K562 (cell line): ENCODE measurements at regions not wholly inside any gene's neighbourhood (a gene's known extent, or its start where the extent isn't known, plus 50 kb on each side); places are given as distances from the start of the nearest gene placed in this dataset.

Experiments
- ATAC-seq: fragments of 200-7000 bp; cut with Tn5 transposase; 3 replicates; pipeline ENCODE4 v1.9.1; 2020; ENCODE audit warnings: moderate library complexity
- BruUV-seq: library from RNA; stranded (reverse); fragments of 400-500 nt; replicated peaks from 2 replicates; lab custom pipeline; 2021; lab: Mats Ljungman, UMichigan
- CTCF ChIA-PET: fragments of 300-600 bp; formaldehyde crosslinking; extraction: SDS; loops from one replicate; lab custom pipeline; 2021; ENCODE audit warnings: low intra/inter-chr PET ratio; lab: Yijun Ruan, JAX
- POLR2A ChIA-PET: fragments of 300-600, 350-650 bp; sonication (Branson Sonifier 250); formaldehyde crosslinking; extraction: SDS; loops from one replicate; lab custom pipeline; 2021; ENCODE audit warnings: antibody characterized with exemption, inconsistent platforms; lab: Yijun Ruan, JAX
- DNase-seq, 4 experiments: peaks; one replicate each; pipeline versions ENCODE4 v3.0.0 to v3.0.0-alpha.2; 2011 to 2018; ENCODE audit warnings: low spot score in 3 of 4, mixed read lengths in 3 of 4; ENCODE audit errors: extremely low read depth in 1 of 4
- FAIRE-seq: peaks from 2 replicates; lab custom pipeline; 2011; peaks lifted over from hg19 to GRCh38; lab: Jason Lieb, UNC
- H2AFZ ChIP-seq: 2 replicates; pipeline ENCODE4 v1.6.0; 2011; ENCODE audit warnings: low read depth, low read length, control low read depth, inconsistent platforms
- H3K27ac ChIP-seq: fragments of 200-600 bp; 3 replicates; pipeline ENCODE4 v1.8.0; 2011; ENCODE audit warnings: low read depth, mild to moderate bottlenecking, control low read depth, inconsistent platforms, low read length, moderate library complexity, mixed read lengths; ENCODE audit errors: extremely low read depth
- H3K27me3 ChIP-seq, 2 experiments: fragments of 300-600 bp in 1 of 2; 2 replicates in 1 of 2; 3 replicates in 1 of 2; pipeline versions ENCODE4 v1.6.0 to v1.8.0; 2011; ENCODE audit warnings: inconsistent platforms in 2 of 2, low read length in 2 of 2, mild to moderate bottlenecking in 1 of 2, mixed read lengths in 1 of 2, moderate library complexity in 1 of 2; ENCODE audit not compliant: control insufficient read depth in 2 of 2, insufficient read depth in 2 of 2
- H3K36me3 ChIP-seq: fragments of 300-600 bp; 3 replicates; pipeline ENCODE4 v1.8.0; 2011; ENCODE audit warnings: mild to moderate bottlenecking, low read length, inconsistent platforms; ENCODE audit not compliant: control insufficient read depth, insufficient read depth
- H3K4me1 ChIP-seq, 2 experiments: fragments of 200-600 bp in 1 of 2; replicated peaks in 1 of 2; 2 replicates in 1 of 2; 3 replicates in 1 of 2; pipeline versions ENCODE4 v1.5.1 to v1.8.0; 2011; ENCODE audit warnings: inconsistent platforms in 2 of 2, low read length in 2 of 2, mild to moderate bottlenecking in 1 of 2, mixed read lengths in 1 of 2, moderate library complexity in 1 of 2; ENCODE audit not compliant: control insufficient read depth in 2 of 2, insufficient read depth in 2 of 2
- H3K4me2 ChIP-seq: 2 replicates; pipeline ENCODE4 v1.6.1; 2011; ENCODE audit warnings: low read length, control low read depth, inconsistent platforms, mixed read lengths; ENCODE audit not compliant: insufficient read depth
- H3K4me3 ChIP-seq: fragments of 200-600 bp; sonication (generic), shearing (Covaris generic); 2 replicates; pipeline ENCODE4 v1.5.1; 2016; ENCODE audit warnings: control low read depth, inconsistent platforms
- H3K79me2 ChIP-seq: fragments of 200-600 bp; 3 replicates; pipeline ENCODE4 v1.8.0; 2011; ENCODE audit warnings: low read length, inconsistent platforms; ENCODE audit not compliant: control insufficient read depth, insufficient read depth
- H3K9ac ChIP-seq, 2 experiments: 2 replicates each; pipeline versions ENCODE4 v1.6.0 to v1.6.1; 2011; ENCODE audit warnings: low read depth in 2 of 2, low read length in 2 of 2, control low read depth in 1 of 2, inconsistent platforms in 1 of 2, mild to moderate bottlenecking in 1 of 2, mixed read lengths in 1 of 2; ENCODE audit not compliant: insufficient read depth in 1 of 2
- H3K9me1 ChIP-seq: one replicate; pipeline ENCODE4 v1.6.0; 2011; ENCODE audit warnings: inconsistent platforms, mild to moderate bottlenecking, low read length, moderate library complexity; ENCODE audit not compliant: control insufficient read depth, insufficient read depth
- H3K9me3 ChIP-seq: replicated peaks from 2 replicates; pipeline ENCODE4 v1.5.1; 2011; ENCODE audit warnings: low read depth, low read length, inconsistent platforms; ENCODE audit not compliant: control insufficient read depth, insufficient read depth
- H4K20me1 ChIP-seq: replicated peaks from 2 replicates; pipeline ENCODE4 v1.6.1; 2011; ENCODE audit warnings: low read length, inconsistent platforms, mixed read lengths; ENCODE audit not compliant: control insufficient read depth, insufficient read depth
- BRCA1 ChIP-seq, 2 experiments: fragments of 450-650 bp in 1 of 2; sonication (generic) in 1 of 2; formaldehyde crosslinking in 1 of 2; IDR thresholded peaks; 2 replicates each; pipeline versions ENCODE4 v1.5.0 to v1.6.1; 2017 to 2020; ENCODE audit warnings: mild to moderate bottlenecking in 1 of 2, missing genetic modification reagents in 1 of 2
- CC2D1A ChIP-seq: fragments of 450-650 bp; IDR thresholded peaks from 2 replicates; pipeline ENCODE4 v1.6.1; 2017; ENCODE audit warnings: mild to moderate bottlenecking
- ELF4 ChIP-seq: fragments of 450-650 bp; formaldehyde crosslinking; IDR thresholded peaks from 2 replicates; pipeline ENCODE4 v1.4.0; 2022; ENCODE audit warnings: missing genetic modification characterization
- ETV1 ChIP-seq: fragments of 450-650 bp; conservative IDR thresholded peaks from 2 replicates; pipeline ENCODE4 v1.6.1; 2016; ENCODE audit warnings: missing genetic modification characterization, control low read depth, low read depth, missing compliant biosample characterization
- FOXA3 ChIP-seq, 2 experiments: fragments of 450-650 bp in 1 of 2; sonication (generic) in 1 of 2; formaldehyde crosslinking; IDR thresholded peaks in 1 of 2; conservative IDR thresholded peaks in 1 of 2; 2 replicates each; pipeline versions ENCODE4 v1.4.0 to v1.8.0; 2020 to 2022; ENCODE audit warnings: mild to moderate bottlenecking in 2 of 2, missing genetic modification reagents in 1 of 2
- KLF6 ChIP-seq: fragments of 250-450 bp; sonication (Bioruptor Pico); IDR thresholded peaks from 2 replicates; pipeline ENCODE4 v1.4.0; 2020; ENCODE audit warnings: mild to moderate bottlenecking, moderate library complexity, borderline replicate concordance
- MAX ChIP-seq: sonication (generic); formaldehyde crosslinking; IDR thresholded peaks from 2 replicates; pipeline ENCODE4 v1.9.0; 2022; ENCODE audit warnings: mild to moderate bottlenecking, missing genetic modification reagents
- MBD2 ChIP-seq: sonication (generic); IDR thresholded peaks from 2 replicates; pipeline ENCODE4 v1.6.1; 2016; ENCODE audit warnings: low read depth, borderline replicate concordance
- NELFE ChIP-seq: IDR thresholded peaks from 2 replicates; pipeline ENCODE4 v1.6.1; 2011; ENCODE audit warnings: mild to moderate bottlenecking; ENCODE audit not compliant: insufficient read depth, insufficient read length
- NEUROD1 ChIP-seq: fragments of 150-350 bp; IDR thresholded peaks from 2 replicates; pipeline ENCODE4 v1.6.1; 2014; ENCODE audit warnings: borderline replicate concordance, low read length, low read depth; ENCODE audit not compliant: partially characterized antibody
- PPARD ChIP-seq: fragments of 250-450 bp; sonication (Bioruptor Pico); IDR thresholded peaks from 2 replicates; pipeline ENCODE4 v1.8.0; 2022; ENCODE audit warnings: inconsistent platforms, mild to moderate bottlenecking, moderate library complexity
- SAP30 ChIP-seq: fragments of 200-600 bp; sonication (generic); IDR thresholded peaks from 2 replicates; pipeline ENCODE4 v1.6.1; 2012; ENCODE audit warnings: borderline replicate concordance, low read depth, mild to moderate bottlenecking, moderate library complexity, low read length, control low read depth, inconsistent platforms; ENCODE audit not compliant: insufficient read depth, poor library complexity, severe bottlenecking
- SNRNP70 ChIP-seq: fragments of 200-400 bp; formaldehyde crosslinking; optimal IDR thresholded peaks from 2 replicates; pipeline ENCODE3; 2017; ENCODE audit warnings: low read depth, low read length
- THRA ChIP-seq: fragments of 450-650 bp; IDR thresholded peaks from 2 replicates; pipeline ENCODE4 v1.6.1; 2017; ENCODE audit warnings: mild to moderate bottlenecking, moderate library complexity
- TSC22D4 ChIP-seq: fragments of 450-650 bp; IDR thresholded peaks from 2 replicates; pipeline ENCODE4 v1.6.1; 2016; ENCODE audit warnings: missing genetic modification characterization, missing biosample characterization, control low read depth
- ZKSCAN1 ChIP-seq: fragments of 150-350 bp; IDR thresholded peaks from 2 replicates; pipeline ENCODE4 v1.6.1; 2016; ENCODE audit warnings: low read depth, low read length
- ZSCAN29 ChIP-seq: fragments of 450-650 bp; IDR thresholded peaks from 2 replicates; pipeline ENCODE4 v1.6.1; 2017
- WGBS: fragments of 100-300 bp; shearing (Covaris generic); methylation state at CpG from one replicate; pipeline ENCODE4 v1.1.6; 2016; ENCODE audit warnings: low coverage, mixed read lengths; ENCODE audit not compliant: insufficient coverage; ENCODE audit errors: missing lambda C conversion rate; 5-methylcytosine and 5-hydroxymethylcytosine counted together
- in situ Hi-C: fragments of 300-500 bp; cut with MboI; formaldehyde crosslinking; loops from 4 replicates; pipeline ENCODE4 v1.15.0; 2018; ENCODE audit warnings: inconsistent platforms, mixed read lengths
- intact Hi-C: fragments of 100-400 bp; cut with micrococcal nuclease; formaldehyde crosslinking; loops from 2 replicates; pipeline ENCODE4 v1.14.2; 2022

- no peak overlapping the region for H3K4me2 ChIP-seq
- WGBS, result 6% methylated on average over 5 of the region's 5 CpGs
- BruUV-seq, result no TSS peak
- H3K9me3 ChIP-seq, result no peaks in the 10 kb centered on the region
- CTCF ChIA-PET, result no interaction called here
- 0 out of 2 replicates have a peak, but pooled peaks cover 3% of the 10 kb centered on the region for H4K20me1 ChIP-seq
- POLR2A ChIA-PET, result interaction anchor here (0.6 kb wide), 1 partner anchor 572 kb away, joined by 3 read pairs; no protein-coding TSS in a partner anchor
- no peak overlapping the region for H3K9ac ChIP-seq
- in situ Hi-C loops, result no loop called here
- no peak overlapping the region for H3K27ac ChIP-seq
- H3K4me3 ChIP-seq, result no peak overlapping the region
- peaks cover 0 to 6% of the 10 kb centered on the region in 2 experiments; a peak in 1 of 5 replicates for H3K27me3 ChIP-seq
- FAIRE-seq (no peak), DNase-seq (no peak), ATAC-seq (no peak)
- intact Hi-C loops, result no loop called here
- H3K9me1 ChIP-seq, result no peaks in the 10 kb centered on the region
- no peaks in the 10 kb centered on the region for H3K4me1 ChIP-seq
- H2AFZ ChIP-seq, result no peak overlapping the region
- H3K79me2 ChIP-seq, result no peaks in the 10 kb centered on the region
- no peaks in the 10 kb centered on the region for H3K36me3 ChIP-seq
- TF ChIP-seq PPARD (CRISPR knock-in tag), result no peak
- no peak for TF ChIP-seq SAP30
- TF ChIP-seq KLF6 (CRISPR knock-in tag), result no peak
- TF ChIP-seq NELFE, result no peak
- no peak for TF ChIP-seq ZKSCAN1
- TF ChIP-seq FOXA3 (CRISPR knock-in tag; conservative IDR thresholded peaks at IDR 0.05 in 1 of 2, IDR thresholded peaks at IDR 0.05 in 1 of 2), result no peak
- no peak for TF ChIP-seq SNRNP70
- no peak for TF ChIP-seq CC2D1A
- TF ChIP-seq MAX (CRISPR knock-in tag), result no peak
- TF ChIP-seq THRA, result no peak
- TF ChIP-seq MBD2, result no peak
- no peak for TF ChIP-seq ETV1 (tag)
- no peak for TF ChIP-seq TSC22D4
- TF ChIP-seq ELF4 (CRISPR knock-in tag), result no peak
- no peak for TF ChIP-seq NEUROD1
- no peak for TF ChIP-seq BRCA1 (IDR thresholded peaks at IDR 0.05)
- no peak for TF ChIP-seq BRCA1 (CRISPR knock-in tag; IDR thresholded peaks at IDR 0.05)
- TF ChIP-seq ZSCAN29, result no peak
These were observed 393.9 kb downstream of the ARHGEF28 start for GRCh38 chr5:74019923-74020322.
